Lower lobe of right lung (tissue), 2 donors: ENCODE measurements at regions not wholly inside any gene's neighbourhood (a gene's known extent, or its start where the extent isn't known, plus 50 kb on each side); places are given as distances from the start of the nearest gene placed in this dataset.

ENCODE experiments used
- ATAC-seq, 2 donors: fragments of 200-7000 bp; cut with Tn5 transposase; one replicate each; pipeline ENCODE4 v1.9.1; 2020 to 2022; ENCODE audit warnings: mild to moderate bottlenecking in 2 of 2, moderate library complexity in 2 of 2
- DNase-seq: peaks from one replicate; pipeline ENCODE4 v3.0.0-alpha.2; 2020
- H3K27ac ChIP-seq: fragments of 200-600 bp; one replicate; pipeline ENCODE4 v1.8.0; 2022
- H3K27me3 ChIP-seq: fragments of 200-600 bp; one replicate; pipeline ENCODE4 v1.8.0; 2022; ENCODE audit warnings: low read depth
- H3K36me3 ChIP-seq: fragments of 200-600 bp; one replicate; pipeline ENCODE4 v1.8.0; 2022; ENCODE audit warnings: mild to moderate bottlenecking
- H3K4me1 ChIP-seq: fragments of 200-600 bp; one replicate; pipeline ENCODE4 v1.8.0; 2022
- H3K4me3 ChIP-seq: fragments of 200-600 bp; one replicate; pipeline ENCODE4 v1.8.0; 2022; ENCODE audit warnings: mild to moderate bottlenecking
- H3K9me3 ChIP-seq: fragments of 200-600 bp; one replicate; pipeline ENCODE4 v1.8.0; 2022
- intact Hi-C: fragments of 100-400 bp; cut with DNase I; formaldehyde crosslinking; loops from one replicate; pipeline ENCODE4 v1.11.0; 2022
- TF ChIP-seq, protein P1 (sequence below): fragments of 200-600 bp; IDR thresholded peaks from one replicate; pipeline ENCODE4 v1.8.0; 2022; ENCODE audit warnings: antibody characterized with exemption, mild to moderate bottlenecking
- donor health status: DM: no; HTN: yes; CAD: no; lungs with severe emphysema.

DNA sequence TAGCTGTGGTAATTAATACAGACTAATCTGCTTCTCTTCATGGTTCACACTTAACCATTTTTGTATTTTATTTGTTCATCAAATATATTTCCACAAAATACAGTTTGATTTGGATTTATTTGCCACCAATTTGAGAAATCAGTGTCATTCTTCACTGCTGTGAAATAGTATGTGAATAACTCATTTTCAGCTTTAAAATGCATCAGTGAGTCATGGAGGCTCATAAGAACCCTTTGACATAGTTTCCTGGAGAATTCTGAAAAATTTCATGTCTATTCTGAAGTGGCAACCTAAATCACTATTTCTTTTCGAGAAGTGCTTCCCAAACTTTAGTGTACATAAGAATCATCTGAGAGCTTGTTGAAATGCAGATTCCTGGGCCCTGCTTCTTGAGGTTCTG, 1026.7 kb upstream of the ACVR2A start:
- Histone ChIP-seq H3K9me3 (no peaks in the 10 kb centered on the region), H3K27me3 (no peaks in the 10 kb centered on the region), H3K36me3 (no peaks in the 10 kb centered on the region), H3K4me3 (no peak overlapping the region), H3K27ac (no peak overlapping the region), H3K4me1 (no peaks in the 10 kb centered on the region)
- intact Hi-C loops: no loop called here
- TF ChIP-seq, protein P1, sequence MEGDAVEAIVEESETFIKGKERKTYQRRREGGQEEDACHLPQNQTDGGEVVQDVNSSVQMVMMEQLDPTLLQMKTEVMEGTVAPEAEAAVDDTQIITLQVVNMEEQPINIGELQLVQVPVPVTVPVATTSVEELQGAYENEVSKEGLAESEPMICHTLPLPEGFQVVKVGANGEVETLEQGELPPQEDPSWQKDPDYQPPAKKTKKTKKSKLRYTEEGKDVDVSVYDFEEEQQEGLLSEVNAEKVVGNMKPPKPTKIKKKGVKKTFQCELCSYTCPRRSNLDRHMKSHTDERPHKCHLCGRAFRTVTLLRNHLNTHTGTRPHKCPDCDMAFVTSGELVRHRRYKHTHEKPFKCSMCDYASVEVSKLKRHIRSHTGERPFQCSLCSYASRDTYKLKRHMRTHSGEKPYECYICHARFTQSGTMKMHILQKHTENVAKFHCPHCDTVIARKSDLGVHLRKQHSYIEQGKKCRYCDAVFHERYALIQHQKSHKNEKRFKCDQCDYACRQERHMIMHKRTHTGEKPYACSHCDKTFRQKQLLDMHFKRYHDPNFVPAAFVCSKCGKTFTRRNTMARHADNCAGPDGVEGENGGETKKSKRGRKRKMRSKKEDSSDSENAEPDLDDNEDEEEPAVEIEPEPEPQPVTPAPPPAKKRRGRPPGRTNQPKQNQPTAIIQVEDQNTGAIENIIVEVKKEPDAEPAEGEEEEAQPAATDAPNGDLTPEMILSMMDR: no peak
- ATAC-seq (no peak), DNase-seq (no peak)

DNA sequence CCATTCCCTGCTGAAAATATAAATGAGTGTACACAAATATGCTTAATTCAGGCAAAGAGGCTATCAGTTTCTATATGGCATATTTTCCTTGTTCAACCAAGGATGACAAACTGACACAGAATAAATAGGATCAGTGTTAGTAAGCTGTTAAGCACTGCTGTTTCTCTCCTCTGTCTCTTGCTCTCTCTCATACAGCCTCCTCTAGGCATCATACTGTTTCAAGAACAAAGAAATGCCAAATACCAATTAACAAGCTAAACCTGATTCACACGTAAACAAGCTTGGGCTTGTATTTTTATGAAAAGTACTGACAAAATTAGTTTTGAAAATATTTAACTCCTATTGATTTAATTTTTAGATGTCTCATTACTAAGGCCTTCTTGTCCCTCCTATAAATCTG, 1027.2 kb upstream of the ACVR2A start:
- no peak for ATAC-seq
- TF ChIP-seq, protein P1: no peak
- intact Hi-C loops: no loop called here

DNA sequence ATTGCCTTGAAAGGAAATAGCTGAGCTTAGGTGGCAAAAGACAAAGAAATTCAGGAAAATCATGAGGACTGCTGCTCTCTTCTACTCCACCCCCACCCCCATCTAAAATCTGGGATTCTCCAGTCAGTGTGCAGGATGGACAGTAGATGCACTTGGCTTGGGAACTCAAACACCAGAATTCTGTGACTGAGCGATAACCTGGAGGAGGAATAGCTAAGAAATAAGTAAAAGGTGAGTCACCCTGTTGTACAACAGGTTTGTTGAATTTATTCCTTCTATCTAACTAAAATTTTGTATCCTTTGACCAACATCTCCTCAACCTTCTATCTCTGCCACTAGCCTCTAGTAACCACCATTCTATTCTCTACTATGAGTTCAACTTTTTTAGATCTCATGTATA, 1029.9 kb upstream of the ACVR2A start:
- no peaks in the 10 kb centered on the region for H3K36me3 ChIP-seq
- TF ChIP-seq, protein P1: no peak
- ATAC-seq: no peak
- H3K4me1 ChIP-seq: no peaks in the 10 kb centered on the region
- intact Hi-C loops: no loop called here
- no peaks in the 10 kb centered on the region for H3K27me3 ChIP-seq
- no peak overlapping the region for H3K4me3 ChIP-seq
- no peak overlapping the region for H3K27ac ChIP-seq
- no peaks in the 10 kb centered on the region for H3K9me3 ChIP-seq
- no peak for DNase-seq

More for the DNA sequence above, 1027.2 kb upstream of the ACVR2A start:
- Histone ChIP-seq H3K36me3 (no peaks in the 10 kb centered on the region), H3K4me1 (no peaks in the 10 kb centered on the region), H3K27ac (no peak overlapping the region), H3K9me3 (no peaks in the 10 kb centered on the region), H3K27me3 (no peaks in the 10 kb centered on the region), H3K4me3 (no peak overlapping the region)
- DNase-seq: no peak

DNA sequence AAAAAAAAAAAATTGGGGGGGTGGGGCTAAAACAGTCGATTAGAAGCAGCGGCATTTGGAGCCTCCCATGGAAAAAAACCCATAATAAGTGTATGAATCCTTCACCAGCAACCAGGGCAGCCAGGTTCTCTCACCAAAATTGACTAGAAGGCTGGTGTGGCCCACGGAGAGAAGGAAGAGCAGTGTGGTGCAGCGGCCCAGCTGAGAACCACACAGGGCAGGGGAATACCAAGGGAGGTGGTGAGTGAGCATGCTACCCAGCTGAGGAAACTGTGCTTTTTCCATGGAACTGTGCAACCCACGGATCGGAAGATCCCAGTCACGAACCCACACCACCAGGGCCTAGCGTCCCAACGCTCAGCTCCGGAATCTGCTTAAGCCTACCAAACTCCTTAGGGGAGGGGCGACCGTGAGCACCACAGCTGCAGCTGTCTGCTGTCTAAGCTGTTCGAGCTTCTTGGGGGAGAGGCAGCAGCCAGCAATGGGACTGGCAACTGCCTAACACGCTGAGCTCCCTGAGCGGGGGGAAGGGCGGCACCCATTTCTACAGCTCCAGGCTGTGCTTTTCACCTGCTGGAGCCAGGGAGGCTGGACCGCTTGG, 1037.2 kb upstream of the ACVR2A start:
- Histone ChIP-seq H3K36me3 (no peaks in the 10 kb centered on the region), H3K4me3 (no peak overlapping the region), H3K27me3 (no peaks in the 10 kb centered on the region), H3K27ac (no peak overlapping the region), H3K4me1 (no peaks in the 10 kb centered on the region), H3K9me3 (no peaks in the 10 kb centered on the region)
- TF ChIP-seq, protein P1: no peak
- DNase-seq (no peak), ATAC-seq (no peak)
- intact Hi-C loops: no loop called here

DNA sequence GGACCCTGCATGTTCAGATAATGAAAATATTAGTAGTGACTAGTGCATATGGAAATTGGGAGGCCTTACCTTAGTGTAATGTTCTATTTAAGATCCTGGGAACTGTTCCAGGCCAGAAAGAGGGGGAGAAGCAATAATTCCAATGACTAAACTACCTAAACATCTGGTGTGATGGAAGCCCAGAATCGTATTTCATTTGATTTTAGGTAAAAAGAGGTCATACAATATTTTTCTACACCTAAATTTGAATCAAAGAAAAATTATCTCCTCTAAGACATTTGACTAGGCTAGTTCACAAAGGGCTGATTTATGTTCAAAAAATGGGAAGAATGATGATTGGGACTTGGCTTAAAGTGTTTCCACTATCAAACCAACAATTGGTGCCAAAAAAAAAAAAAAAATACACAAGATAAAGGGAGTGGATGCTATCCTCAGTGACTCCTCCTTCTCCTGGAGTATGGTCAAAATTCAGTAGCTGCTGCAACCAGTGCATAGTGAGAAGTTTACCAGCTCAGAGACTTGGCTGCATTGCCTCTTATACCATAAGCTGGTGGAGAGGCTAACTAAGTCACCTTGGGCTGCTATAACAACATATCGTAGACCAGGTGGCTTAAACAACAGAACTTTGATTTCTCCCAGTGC, 1038.3 kb upstream of the ACVR2A start:
- Histone ChIP-seq H3K27me3 (no peaks in the 10 kb centered on the region), H3K4me3 (no peak overlapping the region), H3K36me3 (no peaks in the 10 kb centered on the region), H3K9me3 (no peaks in the 10 kb centered on the region), H3K27ac (no peak overlapping the region), H3K4me1 (no peaks in the 10 kb centered on the region)
- intact Hi-C loops: no loop called here
- ATAC-seq (no peak), DNase-seq (no peak)
- TF ChIP-seq, protein P1: no peak
